ENCODE measurements at regions not wholly inside any gene's neighbourhood (a gene's known extent, or its start where the extent isn't known, plus 50 kb on each side); places are given as distances from the start of the nearest gene placed in this dataset.

DNA sequence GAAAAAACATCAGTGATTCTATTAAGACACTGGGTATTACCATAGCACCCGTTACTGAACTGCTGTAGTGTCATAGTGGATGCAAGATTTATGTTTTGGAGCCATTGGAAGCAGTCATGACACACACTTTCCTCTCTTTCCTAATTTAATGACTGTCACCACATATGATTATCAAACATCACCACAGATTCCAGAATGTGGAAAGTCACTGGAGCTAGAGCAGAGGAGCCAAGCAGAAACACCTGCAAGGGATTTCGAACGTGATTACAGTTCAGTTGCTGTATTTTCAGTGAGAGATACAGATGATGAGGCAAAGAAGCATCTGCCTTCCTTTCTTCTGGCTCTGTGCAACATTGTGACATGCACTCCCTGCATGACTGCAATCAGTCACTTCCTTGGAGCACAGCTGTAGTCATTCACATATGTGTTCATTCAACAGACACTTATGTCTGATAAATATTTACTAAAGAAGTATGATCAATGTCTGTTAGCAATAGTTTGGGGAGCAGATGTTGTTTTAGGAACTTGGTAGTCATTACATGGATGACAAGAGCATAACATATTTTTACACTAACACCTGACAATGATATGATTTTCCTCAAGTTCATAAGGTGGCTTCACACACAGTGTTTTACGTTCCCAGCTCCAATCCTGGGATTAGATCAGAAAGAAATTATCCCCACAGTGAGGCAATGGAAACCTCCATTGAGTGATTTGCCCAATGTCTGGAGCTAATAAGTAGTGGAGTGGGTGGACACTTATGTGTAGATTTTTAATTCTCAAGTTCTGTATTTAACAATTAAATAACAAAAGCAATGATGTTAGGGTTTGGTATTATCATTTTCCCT is 416.6 kb downstream of the PLCL1 start:
- Histone ChIP-seq H3F3A (replicated peaks; ENCODE audit: insufficient read depth) (no peaks in the 10 kb centered on the region), H2AFZ (ENCODE audit: low read depth) (no peak overlapping the region), H3K4me2 (no peak overlapping the region), H4K20me1 (ENCODE audit: insufficient read depth) (no peaks in the 10 kb centered on the region), H3K9me3 (no peaks in the 10 kb centered on the region), H3K9me2 (no peaks in the 10 kb centered on the region), H3K36me3 (replicated peaks in 1 of 2; ENCODE audit: control insufficient read depth in 1 of 2, insufficient read depth in 2 of 2, low read length in 1 of 2) (no peaks in the 10 kb centered on the region), H3K27ac (ENCODE audit: low read depth in 2 of 2, low read length in 1 of 2) (peak overlapping the region in 1 of 2 experiments; percentile 56; a peak in 2 of 4 replicates), H3K4me1 (ENCODE audit: control insufficient read depth in 1 of 2, insufficient read depth in 2 of 2, low read depth in 1 of 2, low read length in 1 of 2) (peaks cover 0 to 14% of the 10 kb centered on the region in 2 experiments; a peak in 2 of 4 replicates), H3K79me2 (ENCODE audit: insufficient read depth) (no peaks in the 10 kb centered on the region), H3K9ac (no peak overlapping the region), H3K27me3 (ENCODE audit: insufficient read depth) (no peaks in the 10 kb centered on the region), H3K4me3 (ENCODE audit: low read depth in 2 of 2, low read length in 1 of 2) (no peak overlapping the region)
- POLR2A ChIA-PET, result no interaction called here
- 23% methylated on average over 4 of the region's 4 CpGs for WGBS (ENCODE audit: low lambda C conversion rate)
- peak; percentile 21 for DNase-seq
- CTCF ChIA-PET, result interaction anchor here (1.2 to 2.1 kb wide), 5 partner anchors 12 to 403 kb away, joined by 3 to 5 read pairs (median 4); no protein-coding TSS in a partner anchor
- TF ChIP-seq FOXM1 (IDR thresholded peaks at IDR 0.05; ENCODE audit: low read depth) (no peak), GABPA (IDR thresholded peaks at IDR 0.05; ENCODE audit: low read depth) (no peak), SMC3 (IDR thresholded peaks at IDR 0.05; ENCODE audit: low read depth, low read length) (no peak), RAD21 (IDR thresholded peaks at IDR 0.05; ENCODE audit: low read length) (no peak), TAF1 (IDR thresholded peaks at IDR 0.05; ENCODE audit: borderline replicate concordance, low read depth, low read length) (no peak), TCF12 (IDR thresholded peaks at IDR 0.05) (no peak), POLR2AphosphoS5 (IDR thresholded peaks at IDR 0.05; ENCODE audit: low read depth, low read length) (no peak), YY1 (IDR thresholded peaks at IDR 0.05; ENCODE audit: low read depth) (no peak), TEAD4 (IDR thresholded peaks at IDR 0.05; ENCODE audit: borderline replicate concordance, insufficient read depth) (no peak), MEF2A (IDR thresholded peaks at IDR 0.05; ENCODE audit: borderline replicate concordance, low read depth) (no peak), FOSL2 (IDR thresholded peaks at IDR 0.05; ENCODE audit: borderline replicate concordance, low read depth) (no peak), SIN3A (IDR thresholded peaks at IDR 0.05; ENCODE audit: borderline replicate concordance, low read depth, low read length) (no peak), ELF1 (IDR thresholded peaks at IDR 0.05) (no peak), EZH2phosphoT487 (IDR thresholded peaks at IDR 0.05; ENCODE audit: borderline replicate concordance, low read depth) (no peak), JUND (IDR thresholded peaks at IDR 0.05) (no peak), MXI1 (IDR thresholded peaks at IDR 0.05; ENCODE audit: low read depth, low read length) (peak; percentile 23; the same call in 1 of the 2 replicates), EP300 (IDR thresholded peaks at IDR 0.05; ENCODE audit: borderline replicate concordance in 1 of 2, low read depth in 1 of 2, low read length in 1 of 2) (peak in 1 of 2 experiments; percentile 86; a peak in 2 of 4 replicates), GATA2 (CRISPR knock-in tag; IDR thresholded peaks at IDR 0.05) (peak; percentile 92)
- TF ChIP-seq, protein P1, sequence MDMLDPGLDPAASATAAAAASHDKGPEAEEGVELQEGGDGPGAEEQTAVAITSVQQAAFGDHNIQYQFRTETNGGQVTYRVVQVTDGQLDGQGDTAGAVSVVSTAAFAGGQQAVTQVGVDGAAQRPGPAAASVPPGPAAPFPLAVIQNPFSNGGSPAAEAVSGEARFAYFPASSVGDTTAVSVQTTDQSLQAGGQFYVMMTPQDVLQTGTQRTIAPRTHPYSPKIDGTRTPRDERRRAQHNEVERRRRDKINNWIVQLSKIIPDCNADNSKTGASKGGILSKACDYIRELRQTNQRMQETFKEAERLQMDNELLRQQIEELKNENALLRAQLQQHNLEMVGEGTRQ (IDR thresholded peaks at IDR 0.05; ENCODE audit: borderline replicate concordance, low read depth, low read length), result no peak
- TF ChIP-seq, protein P2, sequence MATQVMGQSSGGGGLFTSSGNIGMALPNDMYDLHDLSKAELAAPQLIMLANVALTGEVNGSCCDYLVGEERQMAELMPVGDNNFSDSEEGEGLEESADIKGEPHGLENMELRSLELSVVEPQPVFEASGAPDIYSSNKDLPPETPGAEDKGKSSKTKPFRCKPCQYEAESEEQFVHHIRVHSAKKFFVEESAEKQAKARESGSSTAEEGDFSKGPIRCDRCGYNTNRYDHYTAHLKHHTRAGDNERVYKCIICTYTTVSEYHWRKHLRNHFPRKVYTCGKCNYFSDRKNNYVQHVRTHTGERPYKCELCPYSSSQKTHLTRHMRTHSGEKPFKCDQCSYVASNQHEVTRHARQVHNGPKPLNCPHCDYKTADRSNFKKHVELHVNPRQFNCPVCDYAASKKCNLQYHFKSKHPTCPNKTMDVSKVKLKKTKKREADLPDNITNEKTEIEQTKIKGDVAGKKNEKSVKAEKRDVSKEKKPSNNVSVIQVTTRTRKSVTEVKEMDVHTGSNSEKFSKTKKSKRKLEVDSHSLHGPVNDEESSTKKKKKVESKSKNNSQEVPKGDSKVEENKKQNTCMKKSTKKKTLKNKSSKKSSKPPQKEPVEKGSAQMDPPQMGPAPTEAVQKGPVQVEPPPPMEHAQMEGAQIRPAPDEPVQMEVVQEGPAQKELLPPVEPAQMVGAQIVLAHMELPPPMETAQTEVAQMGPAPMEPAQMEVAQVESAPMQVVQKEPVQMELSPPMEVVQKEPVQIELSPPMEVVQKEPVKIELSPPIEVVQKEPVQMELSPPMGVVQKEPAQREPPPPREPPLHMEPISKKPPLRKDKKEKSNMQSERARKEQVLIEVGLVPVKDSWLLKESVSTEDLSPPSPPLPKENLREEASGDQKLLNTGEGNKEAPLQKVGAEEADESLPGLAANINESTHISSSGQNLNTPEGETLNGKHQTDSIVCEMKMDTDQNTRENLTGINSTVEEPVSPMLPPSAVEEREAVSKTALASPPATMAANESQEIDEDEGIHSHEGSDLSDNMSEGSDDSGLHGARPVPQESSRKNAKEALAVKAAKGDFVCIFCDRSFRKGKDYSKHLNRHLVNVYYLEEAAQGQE (IDR thresholded peaks at IDR 0.05; ENCODE audit: low read depth, low read length), result no peak
- TF ChIP-seq, protein P3, sequence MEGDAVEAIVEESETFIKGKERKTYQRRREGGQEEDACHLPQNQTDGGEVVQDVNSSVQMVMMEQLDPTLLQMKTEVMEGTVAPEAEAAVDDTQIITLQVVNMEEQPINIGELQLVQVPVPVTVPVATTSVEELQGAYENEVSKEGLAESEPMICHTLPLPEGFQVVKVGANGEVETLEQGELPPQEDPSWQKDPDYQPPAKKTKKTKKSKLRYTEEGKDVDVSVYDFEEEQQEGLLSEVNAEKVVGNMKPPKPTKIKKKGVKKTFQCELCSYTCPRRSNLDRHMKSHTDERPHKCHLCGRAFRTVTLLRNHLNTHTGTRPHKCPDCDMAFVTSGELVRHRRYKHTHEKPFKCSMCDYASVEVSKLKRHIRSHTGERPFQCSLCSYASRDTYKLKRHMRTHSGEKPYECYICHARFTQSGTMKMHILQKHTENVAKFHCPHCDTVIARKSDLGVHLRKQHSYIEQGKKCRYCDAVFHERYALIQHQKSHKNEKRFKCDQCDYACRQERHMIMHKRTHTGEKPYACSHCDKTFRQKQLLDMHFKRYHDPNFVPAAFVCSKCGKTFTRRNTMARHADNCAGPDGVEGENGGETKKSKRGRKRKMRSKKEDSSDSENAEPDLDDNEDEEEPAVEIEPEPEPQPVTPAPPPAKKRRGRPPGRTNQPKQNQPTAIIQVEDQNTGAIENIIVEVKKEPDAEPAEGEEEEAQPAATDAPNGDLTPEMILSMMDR (IDR thresholded peaks at IDR 0.05), result no peak
- TF ChIP-seq, protein P4, sequence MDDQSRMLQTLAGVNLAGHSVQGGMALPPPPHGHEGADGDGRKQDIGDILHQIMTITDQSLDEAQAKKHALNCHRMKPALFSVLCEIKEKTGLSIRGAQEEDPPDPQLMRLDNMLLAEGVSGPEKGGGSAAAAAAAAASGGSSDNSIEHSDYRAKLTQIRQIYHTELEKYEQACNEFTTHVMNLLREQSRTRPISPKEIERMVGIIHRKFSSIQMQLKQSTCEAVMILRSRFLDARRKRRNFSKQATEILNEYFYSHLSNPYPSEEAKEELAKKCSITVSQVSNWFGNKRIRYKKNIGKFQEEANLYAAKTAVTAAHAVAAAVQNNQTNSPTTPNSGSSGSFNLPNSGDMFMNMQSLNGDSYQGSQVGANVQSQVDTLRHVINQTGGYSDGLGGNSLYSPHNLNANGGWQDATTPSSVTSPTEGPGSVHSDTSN (IDR thresholded peaks at IDR 0.05), result no peak
- TF ChIP-seq, protein P5, sequence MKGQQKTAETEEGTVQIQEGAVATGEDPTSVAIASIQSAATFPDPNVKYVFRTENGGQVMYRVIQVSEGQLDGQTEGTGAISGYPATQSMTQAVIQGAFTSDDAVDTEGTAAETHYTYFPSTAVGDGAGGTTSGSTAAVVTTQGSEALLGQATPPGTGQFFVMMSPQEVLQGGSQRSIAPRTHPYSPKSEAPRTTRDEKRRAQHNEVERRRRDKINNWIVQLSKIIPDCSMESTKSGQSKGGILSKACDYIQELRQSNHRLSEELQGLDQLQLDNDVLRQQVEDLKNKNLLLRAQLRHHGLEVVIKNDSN (IDR thresholded peaks at IDR 0.05; ENCODE audit: borderline replicate concordance, low read depth), result no peak
- TF ChIP-seq, protein P6, sequence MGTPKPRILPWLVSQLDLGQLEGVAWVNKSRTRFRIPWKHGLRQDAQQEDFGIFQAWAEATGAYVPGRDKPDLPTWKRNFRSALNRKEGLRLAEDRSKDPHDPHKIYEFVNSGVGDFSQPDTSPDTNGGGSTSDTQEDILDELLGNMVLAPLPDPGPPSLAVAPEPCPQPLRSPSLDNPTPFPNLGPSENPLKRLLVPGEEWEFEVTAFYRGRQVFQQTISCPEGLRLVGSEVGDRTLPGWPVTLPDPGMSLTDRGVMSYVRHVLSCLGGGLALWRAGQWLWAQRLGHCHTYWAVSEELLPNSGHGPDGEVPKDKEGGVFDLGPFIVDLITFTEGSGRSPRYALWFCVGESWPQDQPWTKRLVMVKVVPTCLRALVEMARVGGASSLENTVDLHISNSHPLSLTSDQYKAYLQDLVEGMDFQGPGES (IDR thresholded peaks at IDR 0.05; ENCODE audit: low read depth, low read length), result no peak
